RWPE2 (cell line): ENCODE measurements at regions not wholly inside any gene's neighbourhood (a gene's known extent, or its start where the extent isn't known, plus 50 kb on each side); places are given as distances from the start of the nearest gene placed in this dataset.

Source experiments
- ATAC-seq: fragments of 200-7000 bp; cut with Tn5 transposase; 3 replicates; pipeline ENCODE4 v1.9.1; 2021; ENCODE audit warnings: low read depth
- DNase-seq: peaks from one replicate; pipeline ENCODE4 v3.0.0-alpha.2; 2020; ENCODE audit warnings: low spot score
- H3K27ac ChIP-seq: fragments of 450-650 bp; 2 replicates; pipeline ENCODE4 v1.5.1; 2017; ENCODE audit warnings: mild to moderate bottlenecking; ENCODE audit not compliant: poor library complexity, severe bottlenecking
- H3K27me3 ChIP-seq: fragments of 250-450 bp; sonication (Bioruptor Pico); 2 replicates; pipeline ENCODE4 v1.5.1; 2021; ENCODE audit warnings: mild to moderate bottlenecking, moderate library complexity; ENCODE audit not compliant: insufficient read depth, poor library complexity, severe bottlenecking
- H3K36me3 ChIP-seq: fragments of 250-450 bp; sonication (Bioruptor Pico); 2 replicates; pipeline ENCODE4 v1.5.1; 2020; ENCODE audit warnings: low read depth, mild to moderate bottlenecking, moderate library complexity
- H3K4me1 ChIP-seq: fragments of 250-450 bp; sonication (Bioruptor Pico); 2 replicates; pipeline ENCODE4 v1.5.1; 2021; ENCODE audit warnings: mild to moderate bottlenecking, moderate library complexity; ENCODE audit not compliant: insufficient read depth, poor library complexity, severe bottlenecking
- H3K4me3 ChIP-seq: fragments of 250-450 bp; sonication (Bioruptor Pico); 2 replicates; pipeline ENCODE4 v1.5.1; 2021; ENCODE audit warnings: mild to moderate bottlenecking, moderate library complexity; ENCODE audit not compliant: severe bottlenecking
- H3K9me3 ChIP-seq: fragments of 250-450 bp; sonication (Bioruptor Pico); 2 replicates; pipeline ENCODE4 v1.5.1; 2021; ENCODE audit warnings: mild to moderate bottlenecking, moderate library complexity; ENCODE audit not compliant: severe bottlenecking
- CTCF ChIP-seq: fragments of 450-650 bp; IDR thresholded peaks from one replicate; pipeline ENCODE4 v1.5.1; 2017; ENCODE audit warnings: mild to moderate bottlenecking, moderate library complexity; ENCODE audit not compliant: poor library complexity, severe bottlenecking

DNA sequence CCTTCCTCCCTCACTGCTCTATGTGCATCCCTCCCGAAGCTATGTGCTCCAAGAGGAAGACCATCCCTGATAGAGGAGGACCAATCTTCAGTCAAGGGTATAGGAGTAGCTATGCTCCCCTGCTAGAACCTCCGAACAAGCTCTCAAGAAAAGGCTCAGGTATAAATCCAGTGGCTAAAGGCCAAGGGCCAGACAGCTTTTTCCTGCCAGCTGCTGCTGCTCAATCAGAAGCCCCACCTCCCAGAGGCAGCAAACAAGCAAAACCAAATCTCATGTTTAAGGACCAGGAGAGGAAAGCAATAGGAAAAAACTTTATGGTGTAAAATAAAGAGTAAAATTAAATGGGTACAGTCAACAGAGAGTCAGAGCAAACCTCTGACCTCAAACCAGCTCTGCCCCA lies 187.2 kb downstream of the FGFR2 start:
- Histone ChIP-seq H3K27me3 (no peaks in the 10 kb centered on the region), H3K9me3 (no peaks in the 10 kb centered on the region), H3K36me3 (no peaks in the 10 kb centered on the region), H3K4me1 (peaks cover 9% of the 10 kb centered on the region), H3K4me3 (no peak overlapping the region), H3K27ac (no peak overlapping the region)
- DNase-seq = no peak
- no peak for ATAC-seq
- no peak for TF ChIP-seq CTCF

DNA sequence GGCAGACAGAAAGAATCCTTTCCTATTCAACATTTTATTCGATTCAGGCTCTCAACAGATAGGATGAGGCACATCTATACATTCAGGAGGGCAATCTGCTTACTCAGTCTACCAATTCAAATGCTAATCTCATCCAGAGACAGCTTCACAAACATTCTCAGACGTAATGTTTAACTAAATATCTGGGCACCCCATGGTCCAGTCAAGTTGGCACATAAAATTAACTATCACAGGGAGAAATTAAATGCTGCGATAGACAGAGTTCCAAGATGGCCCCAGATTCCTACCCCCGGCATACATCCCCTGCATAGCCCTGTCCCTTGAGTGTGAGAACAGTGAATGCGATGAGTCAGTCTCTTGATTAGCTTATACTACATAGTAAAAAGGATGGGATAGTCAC lies 184.3 kb downstream of the FGFR2 start:
- no peak overlapping the region for H3K4me3 ChIP-seq
- no peaks in the 10 kb centered on the region for H3K9me3 ChIP-seq
- H3K27ac ChIP-seq = no peak overlapping the region
- no peaks in the 10 kb centered on the region for H3K36me3 ChIP-seq
- ATAC-seq (no peak), DNase-seq (no peak)
- TF ChIP-seq CTCF = no peak
- H3K4me1 ChIP-seq = peaks cover 12% of the 10 kb centered on the region
- no peaks in the 10 kb centered on the region for H3K27me3 ChIP-seq

DNA sequence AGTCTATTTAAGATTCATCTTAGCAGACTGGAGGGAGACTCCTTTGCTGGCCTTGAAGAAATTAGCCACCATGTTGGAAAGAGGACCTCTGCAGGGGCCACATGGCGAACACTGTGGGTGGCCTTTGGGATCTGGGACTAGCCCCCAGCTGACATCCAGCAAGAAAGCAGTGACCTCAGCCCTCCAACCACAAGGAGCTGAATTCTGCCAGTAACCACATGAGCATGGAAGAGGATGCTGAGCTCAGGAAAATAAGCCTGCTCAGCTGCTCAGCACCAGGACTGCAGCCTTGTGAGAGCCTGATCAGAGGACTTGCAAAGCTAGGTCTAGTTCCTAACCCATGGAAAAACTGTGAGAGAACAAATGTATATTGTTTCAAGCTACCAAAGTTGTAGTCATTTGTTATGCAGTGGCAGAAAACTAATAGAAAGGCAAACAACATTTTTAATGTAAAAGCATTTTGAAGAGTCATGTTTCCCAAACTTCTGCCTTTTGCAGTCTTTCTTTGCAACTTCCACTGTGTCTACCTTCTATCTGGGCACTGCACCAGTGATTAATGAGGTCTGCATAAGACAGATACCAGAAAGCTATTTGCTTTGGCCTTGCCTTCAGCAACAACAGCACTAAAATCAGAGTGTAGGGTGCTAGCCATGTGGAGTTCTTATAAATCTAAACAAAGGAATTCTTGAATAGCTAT lies 183.7 kb downstream of the FGFR2 start:
- ATAC-seq (no peak), DNase-seq (no peak)
- H3K4me1 ChIP-seq = peaks cover 12% of the 10 kb centered on the region
- H3K4me3 ChIP-seq = no peak overlapping the region
- no peaks in the 10 kb centered on the region for H3K27me3 ChIP-seq
- no peaks in the 10 kb centered on the region for H3K9me3 ChIP-seq
- no peak for TF ChIP-seq CTCF
- H3K27ac ChIP-seq = no peak overlapping the region
- H3K36me3 ChIP-seq = no peaks in the 10 kb centered on the region

DNA sequence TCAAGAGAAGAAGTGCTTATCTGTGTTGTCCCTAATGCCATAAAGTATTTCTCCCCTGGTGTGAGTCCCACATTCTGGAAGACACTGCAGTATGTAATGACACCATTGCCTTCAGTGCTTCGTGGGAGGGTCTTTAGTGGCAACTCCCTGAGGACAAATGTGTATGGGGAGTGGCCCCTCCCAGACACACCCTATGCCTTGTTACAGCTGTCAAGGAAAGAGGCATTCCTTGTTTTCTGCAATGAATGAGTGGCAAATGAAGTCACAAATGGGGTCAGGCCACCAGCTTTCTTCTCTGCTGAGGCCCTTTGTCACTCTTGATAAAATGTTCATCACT lies 183.2 kb downstream of the FGFR2 start:
- H3K27ac ChIP-seq = no peak overlapping the region
- H3K4me1 ChIP-seq = peaks cover 12% of the 10 kb centered on the region
- no peaks in the 10 kb centered on the region for H3K36me3 ChIP-seq
- H3K9me3 ChIP-seq = no peaks in the 10 kb centered on the region
- H3K27me3 ChIP-seq = no peaks in the 10 kb centered on the region
- ATAC-seq = no peak
- no peak for TF ChIP-seq CTCF
- no peak overlapping the region for H3K4me3 ChIP-seq
- no peak for DNase-seq

DNA sequence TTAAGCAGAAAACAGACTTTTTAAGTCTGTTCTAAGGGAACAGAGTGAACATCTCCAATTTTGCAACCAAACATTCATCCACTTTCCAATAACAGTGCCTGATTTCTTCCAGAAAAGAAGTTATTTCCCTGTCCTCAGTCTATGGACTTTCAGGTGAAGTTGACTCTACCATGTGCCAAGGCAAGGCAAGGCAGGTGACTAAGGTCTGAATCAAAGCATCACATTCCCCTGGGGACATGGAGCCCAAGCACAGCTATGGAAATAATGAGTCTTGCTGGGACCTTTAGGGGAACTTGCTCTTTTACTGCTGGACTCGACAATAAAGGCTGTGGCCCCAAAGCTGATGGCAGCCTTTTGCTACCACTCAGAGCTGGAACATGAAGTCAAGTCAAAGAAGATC lies 182.2 kb downstream of the FGFR2 start:
- no peaks in the 10 kb centered on the region for H3K36me3 ChIP-seq
- no peak for TF ChIP-seq CTCF
- ATAC-seq (no peak), DNase-seq (no peak)
- H3K4me3 ChIP-seq = no peak overlapping the region
- peaks cover 12% of the 10 kb centered on the region for H3K4me1 ChIP-seq
- no peak overlapping the region for H3K27ac ChIP-seq
- H3K27me3 ChIP-seq = no peaks in the 10 kb centered on the region
- H3K9me3 ChIP-seq = no peaks in the 10 kb centered on the region
